ENCODE measurements at regions not wholly inside any gene's neighbourhood (a gene's known extent, or its start where the extent isn't known, plus 50 kb on each side); places are given as distances from the start of the nearest gene placed in this dataset.
"Not testable (repeated sequence)": the region's sequence is repeated elsewhere in the genome, so short reads cannot be mapped to it uniquely, and the experiment has no call there.

DNA sequence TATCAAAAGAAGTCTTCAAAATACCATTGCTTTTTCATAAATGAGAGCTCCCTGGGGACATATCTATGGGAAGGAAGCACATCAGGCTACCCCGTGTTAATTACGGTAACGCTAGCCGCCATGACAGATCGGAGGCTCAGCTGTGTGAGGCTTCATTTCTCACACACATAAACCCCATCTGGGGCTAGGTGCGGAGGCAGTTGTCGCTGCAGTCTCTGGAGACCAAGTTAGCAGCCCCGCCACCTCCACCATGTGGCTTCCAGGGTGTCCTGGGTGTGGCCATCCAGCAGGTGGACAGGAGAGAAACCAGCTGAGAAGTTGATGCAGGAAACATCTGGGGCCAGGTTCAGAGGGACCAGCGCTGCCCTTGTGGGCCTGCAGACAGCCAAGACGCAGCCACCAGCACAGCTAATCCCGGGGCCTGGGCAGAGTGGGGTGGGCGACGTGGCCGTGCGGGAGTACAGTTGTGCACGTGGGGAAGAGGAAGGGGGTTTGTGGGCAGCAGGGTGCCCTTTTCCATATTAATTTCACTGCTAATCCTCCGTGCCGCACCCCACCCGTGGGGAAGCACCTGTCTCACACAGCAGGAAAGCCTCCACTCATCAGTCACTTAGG, 426.5 kb downstream of the IRX1 start:
- Histone ChIP-seq H3K27ac (ENCODE audit: low read depth, low read length) (no peak overlapping the region), H3K4me1 (ENCODE audit: insufficient read depth, low read length) (peaks cover 4% of the 10 kb centered on the region), H3K9ac (ENCODE audit: low read length) (no peak overlapping the region), H3K4me3 (ENCODE audit: low read depth in 1 of 2, low read length in 2 of 2) (no peak overlapping the region), H3K36me3 (ENCODE audit: insufficient read depth, low read length) (no peaks in the 10 kb centered on the region), H3K9me3 (ENCODE audit: low read length) (no peaks in the 10 kb centered on the region), H3K27me3 (ENCODE audit: control insufficient read depth in 1 of 2, insufficient read depth in 2 of 2, low read length in 2 of 2) (no peaks in the 10 kb centered on the region)

DNA sequence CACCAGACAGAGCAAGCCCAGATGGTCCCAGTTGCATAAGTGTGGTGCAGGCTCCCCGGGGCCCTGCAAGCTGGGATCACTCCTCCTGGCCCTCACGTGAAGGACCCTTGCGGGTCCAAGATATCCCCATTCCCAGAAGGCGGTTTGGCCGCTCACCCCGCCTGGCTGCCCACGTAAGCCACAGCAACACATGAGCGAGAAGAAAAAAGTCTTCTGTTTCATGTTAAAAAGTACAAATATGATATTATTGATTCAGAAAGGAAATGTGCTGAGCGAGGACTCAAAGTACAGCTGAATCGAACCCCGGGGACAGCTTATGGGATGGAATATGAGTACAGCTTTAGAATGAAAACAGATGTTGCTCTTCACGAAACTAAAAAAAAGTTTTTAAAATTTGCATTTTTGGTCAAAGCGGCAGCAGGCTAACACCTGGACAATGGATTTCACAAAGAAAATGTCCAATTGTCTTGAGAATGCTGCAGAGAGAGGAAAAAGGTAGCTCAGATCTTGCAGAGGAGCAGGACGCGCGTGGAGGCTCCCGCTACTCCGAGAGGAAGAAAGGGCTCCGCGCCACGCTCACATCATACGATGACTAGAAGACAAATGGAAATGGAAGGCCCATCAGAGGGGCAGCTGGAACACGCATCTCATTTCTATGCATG, 427.6 kb downstream of the IRX1 start:
- peaks cover 2% of the 10 kb centered on the region for H3K4me1 ChIP-seq (ENCODE audit: insufficient read depth, low read length)
- H3K27me3 ChIP-seq (ENCODE audit: control insufficient read depth in 1 of 2, insufficient read depth in 2 of 2, low read length in 2 of 2): no peaks in the 10 kb centered on the region
- H3K4me3 ChIP-seq (ENCODE audit: low read depth in 1 of 2, low read length in 2 of 2): no peak overlapping the region
- H3K27ac ChIP-seq (ENCODE audit: low read depth, low read length): no peak overlapping the region
- H3K36me3 ChIP-seq (ENCODE audit: insufficient read depth, low read length): no peaks in the 10 kb centered on the region
- no peaks in the 10 kb centered on the region for H3K9me3 ChIP-seq (ENCODE audit: low read length)
- H3K9ac ChIP-seq (ENCODE audit: low read length): no peak overlapping the region

DNA sequence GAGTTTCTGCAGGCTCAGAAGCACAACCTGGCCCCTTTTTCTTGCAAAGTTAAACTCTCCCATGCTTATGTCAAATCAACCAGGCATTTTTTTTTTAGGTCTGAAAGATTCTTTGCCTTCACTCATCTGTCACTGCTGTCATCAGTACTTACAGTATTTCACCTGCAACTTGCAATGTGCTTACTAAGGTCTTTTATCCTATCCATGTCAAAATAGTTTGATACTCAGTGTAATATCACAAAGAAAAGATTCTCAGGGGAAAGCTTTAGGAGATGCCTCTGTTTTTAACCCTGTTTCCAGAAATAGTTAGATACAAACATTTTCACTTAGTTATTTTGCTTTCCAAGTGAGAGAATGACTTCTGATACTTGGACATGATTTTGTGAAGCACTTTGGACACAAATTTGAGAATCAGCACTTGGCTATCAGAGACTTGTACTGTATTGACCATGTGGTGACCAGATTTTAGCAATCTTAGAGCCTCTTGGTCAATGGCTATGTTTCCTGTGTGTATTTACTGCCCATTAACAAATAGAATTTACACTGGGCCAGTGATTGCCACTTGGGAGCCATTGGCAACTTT, 428.2 kb downstream of the IRX1 start:
- Histone ChIP-seq H3K4me3 (ENCODE audit: low read depth in 1 of 2, low read length in 2 of 2) (no peak overlapping the region), H3K9ac (ENCODE audit: low read length) (no peak overlapping the region), H3K27me3 (ENCODE audit: control insufficient read depth in 1 of 2, insufficient read depth in 2 of 2, low read length in 2 of 2) (no peaks in the 10 kb centered on the region), H3K27ac (ENCODE audit: low read depth, low read length) (no peak overlapping the region), H3K36me3 (ENCODE audit: insufficient read depth, low read length) (no peaks in the 10 kb centered on the region), H3K4me1 (ENCODE audit: insufficient read depth, low read length) (no peaks in the 10 kb centered on the region), H3K9me3 (ENCODE audit: low read length) (no peaks in the 10 kb centered on the region)

DNA sequence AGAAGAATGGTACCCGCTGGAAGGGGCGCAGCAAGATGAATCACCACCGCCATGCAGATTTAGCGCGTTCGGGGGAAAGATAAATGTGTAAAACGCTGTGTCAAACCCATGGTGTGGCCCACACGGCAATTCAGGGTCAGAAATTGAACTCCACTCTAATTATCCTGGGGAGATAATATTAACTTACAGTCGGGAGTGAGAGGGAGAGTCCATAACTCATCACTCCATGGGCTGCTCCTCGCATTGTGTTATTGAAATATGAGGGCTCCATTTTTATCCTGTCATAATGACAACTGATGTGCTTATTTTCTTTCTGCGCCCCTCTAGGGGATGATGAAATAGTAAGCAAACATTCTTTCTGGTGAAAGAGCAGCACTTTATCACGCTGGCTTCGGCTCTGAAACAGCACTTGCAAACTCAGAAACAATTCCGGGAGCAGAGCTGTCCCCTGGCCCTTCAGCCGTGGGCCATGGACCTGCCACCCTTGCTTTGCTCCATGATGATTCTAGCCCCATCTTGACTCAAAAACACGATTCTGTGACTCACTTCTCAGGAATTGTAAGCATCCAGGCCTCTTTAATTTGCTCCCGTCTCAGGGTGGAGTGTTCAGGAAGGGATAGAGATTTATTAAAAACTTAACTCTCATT, 431.6 kb downstream of the IRX1 start:
- Histone ChIP-seq H3K27me3 (ENCODE audit: control insufficient read depth in 1 of 2, insufficient read depth in 2 of 2, low read length in 2 of 2) (no peaks in the 10 kb centered on the region), H3K9me3 (ENCODE audit: low read length) (no peaks in the 10 kb centered on the region), H3K4me3 (ENCODE audit: low read depth in 1 of 2, low read length in 2 of 2) (no peak overlapping the region), H3K36me3 (ENCODE audit: insufficient read depth, low read length) (no peaks in the 10 kb centered on the region), H3K9ac (ENCODE audit: low read length) (no peak overlapping the region), H3K27ac (ENCODE audit: low read depth, low read length) (no peak overlapping the region), H3K4me1 (ENCODE audit: insufficient read depth, low read length) (no peaks in the 10 kb centered on the region)

DNA sequence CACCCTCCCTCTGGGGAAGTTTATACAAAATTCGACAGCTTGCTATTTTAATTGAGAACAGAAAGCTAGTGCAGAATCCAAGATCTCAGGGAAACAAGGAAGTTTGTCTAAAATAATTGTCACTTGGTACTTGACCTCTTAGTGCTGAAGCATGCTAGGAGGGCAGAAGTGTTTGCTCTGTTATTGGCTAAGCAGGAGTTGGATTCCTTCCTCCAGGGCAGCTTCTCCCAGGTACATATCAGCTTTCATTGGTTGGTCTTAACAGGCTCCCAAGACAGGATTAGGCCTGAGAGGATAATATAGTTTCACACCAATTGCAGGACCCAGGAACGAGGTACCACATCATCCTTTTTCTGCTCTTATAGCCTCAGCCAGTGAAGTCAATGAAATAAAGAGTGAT, 432.8 kb downstream of the IRX1 start:
- Histone ChIP-seq H3K9ac (ENCODE audit: low read length) (no peak overlapping the region), H3K36me3 (ENCODE audit: insufficient read depth, low read length) (no peaks in the 10 kb centered on the region), H3K27ac (ENCODE audit: low read depth, low read length) (no peak overlapping the region), H3K4me1 (ENCODE audit: insufficient read depth, low read length) (no peaks in the 10 kb centered on the region), H3K9me3 (ENCODE audit: low read length) (no peaks in the 10 kb centered on the region), H3K27me3 (ENCODE audit: control insufficient read depth in 1 of 2, insufficient read depth in 2 of 2, low read length in 2 of 2) (no peaks in the 10 kb centered on the region), H3K4me3 (ENCODE audit: low read depth in 1 of 2, low read length in 2 of 2) (no peak overlapping the region)

DNA sequence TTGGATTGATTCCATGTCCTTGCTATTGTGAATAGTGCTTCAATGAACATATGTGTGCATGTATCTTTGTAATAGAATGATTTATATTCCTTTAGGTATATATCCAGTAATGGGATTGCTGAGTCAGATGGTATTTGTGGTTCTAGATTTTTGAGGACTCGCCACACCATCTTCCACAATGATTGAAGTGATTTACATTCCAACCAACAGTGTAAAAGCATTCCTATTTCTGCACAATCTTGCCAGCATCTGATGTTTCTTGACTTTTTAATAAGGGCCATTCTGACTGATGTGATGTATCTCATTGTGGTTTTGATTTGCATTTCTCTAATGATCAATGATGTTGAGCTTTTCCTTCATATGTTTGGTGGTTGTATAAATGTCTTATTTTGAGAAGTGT, 437.9 kb downstream of the IRX1 start:
- H3K36me3 ChIP-seq (ENCODE audit: insufficient read depth, low read length); H3K9ac ChIP-seq (ENCODE audit: low read length); H3K27me3 ChIP-seq (ENCODE audit: control insufficient read depth in 1 of 2, insufficient read depth in 2 of 2, low read length in 2 of 2); H3K9me3 ChIP-seq (ENCODE audit: low read length); H3K4me1 ChIP-seq (ENCODE audit: insufficient read depth, low read length); H3K27ac ChIP-seq (ENCODE audit: low read depth, low read length); H3K4me3 ChIP-seq (ENCODE audit: low read depth in 1 of 2, low read length in 2 of 2): not testable (repeated sequence)

DNA sequence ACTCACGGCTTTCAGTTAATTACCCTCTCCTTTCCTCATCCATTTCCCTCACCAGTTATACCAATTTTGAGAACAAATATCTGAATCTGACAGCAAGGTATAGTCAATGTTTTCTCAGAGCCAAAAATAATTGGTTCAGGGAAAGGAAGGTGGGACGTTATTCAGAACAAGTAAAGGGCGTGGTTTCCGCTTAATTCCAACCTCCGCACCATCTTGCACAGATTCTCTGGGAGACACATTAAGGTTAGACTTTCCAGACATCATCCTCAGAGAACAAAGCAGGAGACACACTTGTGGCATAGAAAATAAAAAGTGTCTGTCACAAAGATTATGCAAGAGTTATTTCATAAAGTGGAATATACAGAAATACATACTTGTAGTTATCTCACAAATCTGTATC, 441.2 kb downstream of the IRX1 start:
- no peaks in the 10 kb centered on the region for H3K27me3 ChIP-seq (ENCODE audit: control insufficient read depth in 1 of 2, insufficient read depth in 2 of 2, low read length in 2 of 2)
- no peak overlapping the region for H3K9ac ChIP-seq (ENCODE audit: low read length)
- no peaks in the 10 kb centered on the region for H3K9me3 ChIP-seq (ENCODE audit: low read length)
- H3K27ac ChIP-seq (ENCODE audit: low read depth, low read length): no peak overlapping the region
- H3K36me3 ChIP-seq (ENCODE audit: insufficient read depth, low read length): no peaks in the 10 kb centered on the region
- H3K4me3 ChIP-seq (ENCODE audit: low read depth in 1 of 2, low read length in 2 of 2): no peak overlapping the region
- no peaks in the 10 kb centered on the region for H3K4me1 ChIP-seq (ENCODE audit: insufficient read depth, low read length)

DNA sequence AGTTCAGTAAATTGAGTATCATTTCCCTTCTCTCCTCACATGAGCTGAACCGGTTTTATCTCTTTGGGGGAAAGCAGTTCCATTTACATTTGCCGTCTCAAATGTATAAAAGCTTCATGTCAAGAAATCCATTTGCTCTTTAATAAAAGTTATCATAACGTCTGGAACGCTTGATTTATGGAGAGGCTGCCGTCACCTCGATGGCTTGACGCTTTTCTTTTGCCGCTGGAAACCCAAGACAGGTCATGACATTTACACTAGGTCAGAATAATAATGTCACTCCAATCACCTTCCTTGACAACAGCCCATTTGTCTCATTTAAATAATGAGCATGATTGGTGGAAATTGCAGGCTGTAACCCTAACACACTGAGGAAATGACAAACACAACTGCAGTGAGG, 443.4 kb downstream of the IRX1 start:
- H3K27me3 ChIP-seq (ENCODE audit: control insufficient read depth in 1 of 2, insufficient read depth in 2 of 2, low read length in 2 of 2): no peaks in the 10 kb centered on the region

DNA sequence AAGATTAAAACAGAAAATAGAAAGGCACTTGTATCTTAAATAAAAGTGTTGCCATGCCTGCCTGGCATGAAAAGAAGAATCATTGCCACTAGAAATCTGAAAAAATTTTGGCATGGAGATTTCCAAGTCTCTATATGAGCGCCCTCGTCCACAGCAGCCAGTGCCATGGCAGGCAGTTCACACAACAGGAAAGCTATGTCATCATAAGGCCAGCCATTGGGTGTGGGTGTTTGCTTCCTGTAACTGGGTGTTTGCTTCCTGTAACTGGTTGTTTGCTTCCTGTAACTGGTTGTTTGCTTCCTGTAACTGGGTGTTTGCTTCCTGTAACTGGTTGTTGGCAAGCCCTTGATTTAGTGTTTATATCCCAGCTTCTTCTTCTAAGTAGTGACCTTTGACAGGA, 446.7 kb downstream of the IRX1 start:
- no peak overlapping the region for H3K27ac ChIP-seq (ENCODE audit: low read depth, low read length)
- no peak overlapping the region for H3K9ac ChIP-seq (ENCODE audit: low read length)
- no peaks in the 10 kb centered on the region for H3K36me3 ChIP-seq (ENCODE audit: insufficient read depth, low read length)
- H3K9me3 ChIP-seq (ENCODE audit: low read length): no peaks in the 10 kb centered on the region
- H3K4me1 ChIP-seq (ENCODE audit: insufficient read depth, low read length): no peaks in the 10 kb centered on the region
- no peak overlapping the region for H3K4me3 ChIP-seq (ENCODE audit: low read depth in 1 of 2, low read length in 2 of 2)
- no peaks in the 10 kb centered on the region for H3K27me3 ChIP-seq (ENCODE audit: control insufficient read depth in 1 of 2, insufficient read depth in 2 of 2, low read length in 2 of 2)

More for the DNA sequence above, 443.4 kb downstream of the IRX1 start:
- Histone ChIP-seq H3K9ac (ENCODE audit: low read length) (no peak overlapping the region), H3K4me1 (ENCODE audit: insufficient read depth, low read length) (no peaks in the 10 kb centered on the region), H3K36me3 (ENCODE audit: insufficient read depth, low read length) (no peaks in the 10 kb centered on the region), H3K27ac (ENCODE audit: low read depth, low read length) (no peak overlapping the region), H3K9me3 (ENCODE audit: low read length) (no peaks in the 10 kb centered on the region), H3K4me3 (ENCODE audit: low read depth in 1 of 2, low read length in 2 of 2) (no peak overlapping the region)

DNA sequence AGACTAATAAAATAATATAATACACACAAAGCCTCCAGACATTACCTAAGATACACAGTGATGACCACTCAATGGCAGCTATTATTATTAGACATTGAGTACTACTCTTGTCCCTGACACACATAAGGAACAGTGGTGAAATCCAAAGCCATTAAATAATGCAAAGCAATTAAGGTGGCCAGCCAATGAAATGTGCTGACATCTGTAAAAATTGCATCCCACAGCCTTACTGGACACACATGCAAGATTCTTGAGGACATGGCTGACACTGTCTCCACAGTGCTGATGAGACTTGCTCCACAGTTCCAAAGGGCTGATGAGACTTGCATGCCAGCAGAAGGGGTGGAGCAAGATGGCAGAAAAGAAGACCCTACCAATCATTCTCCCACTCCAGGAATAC, 447.5 kb downstream of the IRX1 start:
- H3K9ac ChIP-seq (ENCODE audit: low read length): no peak overlapping the region
- H3K27ac ChIP-seq (ENCODE audit: low read depth, low read length): no peak overlapping the region
- H3K36me3 ChIP-seq (ENCODE audit: insufficient read depth, low read length): no peaks in the 10 kb centered on the region
- H3K27me3 ChIP-seq (ENCODE audit: control insufficient read depth in 1 of 2, insufficient read depth in 2 of 2, low read length in 2 of 2): no peaks in the 10 kb centered on the region
- no peaks in the 10 kb centered on the region for H3K9me3 ChIP-seq (ENCODE audit: low read length)
- no peak overlapping the region for H3K4me3 ChIP-seq (ENCODE audit: low read depth in 1 of 2, low read length in 2 of 2)
- H3K4me1 ChIP-seq (ENCODE audit: insufficient read depth, low read length): no peaks in the 10 kb centered on the region

DNA sequence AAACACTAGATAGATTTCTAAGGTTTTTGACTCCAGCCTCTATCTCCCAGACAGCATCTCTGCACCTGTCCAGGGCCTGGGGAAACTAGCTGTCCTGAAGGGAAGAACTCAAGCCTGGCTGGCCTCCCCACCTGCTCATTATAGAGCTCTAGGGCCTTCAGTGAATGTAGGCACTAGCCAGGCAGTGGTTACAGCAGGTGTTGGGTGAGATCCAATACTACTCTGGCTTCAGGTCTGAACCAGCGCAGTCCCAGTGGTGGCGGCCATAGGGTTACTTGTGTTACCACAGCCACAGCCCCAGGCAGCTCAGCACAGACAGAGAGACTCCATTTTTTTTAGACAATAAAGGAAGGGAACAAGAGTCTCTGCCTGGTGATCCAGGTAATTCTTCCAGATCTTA, 449.2 kb downstream of the IRX1 start:
- Histone ChIP-seq H3K4me1 (ENCODE audit: insufficient read depth, low read length) (no peaks in the 10 kb centered on the region), H3K4me3 (ENCODE audit: low read depth in 1 of 2, low read length in 2 of 2) (no peak overlapping the region), H3K9me3 (ENCODE audit: low read length) (no peaks in the 10 kb centered on the region), H3K9ac (ENCODE audit: low read length) (no peak overlapping the region), H3K27me3 (ENCODE audit: control insufficient read depth in 1 of 2, insufficient read depth in 2 of 2, low read length in 2 of 2) (no peaks in the 10 kb centered on the region), H3K27ac (ENCODE audit: low read depth, low read length) (no peak overlapping the region), H3K36me3 (ENCODE audit: insufficient read depth, low read length) (no peaks in the 10 kb centered on the region)

Data from muscle layer of colon (tissue), 2 donors.